ENCODE measurements at regions not wholly inside any gene's neighbourhood (a gene's known extent, or its start where the extent isn't known, plus 50 kb on each side); places are given as distances from the start of the nearest gene placed in this dataset.

- H3K36me3 ChIP-seq (ENCODE audit: control insufficient read depth, insufficient read depth, low read length), result no peaks in the 10 kb centered on the region
- no peak overlapping the region for H3K4me3 ChIP-seq (ENCODE audit: low read length)
- Mint-ChIP-seq H3K27me3 (ENCODE audit: insufficient read depth) (no peaks in the 10 kb centered on the region), H3K9me3 (no peaks in the 10 kb centered on the region), H3K36me3 (ENCODE audit: low read depth) (no peaks in the 10 kb centered on the region), H3K4me3 (no peak overlapping the region), H3K27ac (no peak overlapping the region), H3K4me1 (no peaks in the 10 kb centered on the region)
- no peak for DNase-seq
- H3K9me3 ChIP-seq (ENCODE audit: control insufficient read depth, low read length), result no peaks in the 10 kb centered on the region
- H3K4me1 ChIP-seq (ENCODE audit: control insufficient read depth, insufficient read depth, low read length), result no peaks in the 10 kb centered on the region
- H3K9ac ChIP-seq (ENCODE audit: extremely low read depth, low read length, poor library complexity, severe bottlenecking), result no peak overlapping the region
- H3K27ac ChIP-seq (ENCODE audit: low read depth, low read length), result no peak overlapping the region
- TF ChIP-seq CTCF (conservative IDR thresholded peaks at IDR 0.05), result no peak
- WGBS, 2 experiments (ENCODE audit: insufficient coverage in 1 of 2, insufficient read length in 1 of 2), result 86 to 100% methylated on average over 1 of the region's 1 CpG
- H3K27me3 ChIP-seq (ENCODE audit: control insufficient read depth, insufficient read depth, low read length, poor library complexity, severe bottlenecking), result no peaks in the 10 kb centered on the region
These were observed 672.8 kb downstream of the LMO4 start for GRCh38 chr1:88001460-88001859.

GRCh38 chr1:88003255-88003654 lies 674.6 kb downstream of the LMO4 start:
- no peak overlapping the region for H3K4me3 ChIP-seq (ENCODE audit: low read length)
- no peak overlapping the region for H3K27ac ChIP-seq (ENCODE audit: low read depth, low read length)
- WGBS, 2 experiments (ENCODE audit: insufficient coverage in 1 of 2, insufficient read length in 1 of 2), result no CpG with 5 or more reads among the region's 2 CpGs
- no peak overlapping the region for H3K4me3 Mint-ChIP-seq
- no peaks in the 10 kb centered on the region for H3K36me3 ChIP-seq (ENCODE audit: control insufficient read depth, insufficient read depth, low read length)
- no peak overlapping the region for H3K9ac ChIP-seq (ENCODE audit: extremely low read depth, low read length, poor library complexity, severe bottlenecking)
- DNase-seq, result no peak
- no peaks in the 10 kb centered on the region for H3K27me3 Mint-ChIP-seq (ENCODE audit: insufficient read depth)
- no peak for TF ChIP-seq CTCF (conservative IDR thresholded peaks at IDR 0.05)
- no peaks in the 10 kb centered on the region for H3K9me3 Mint-ChIP-seq
- H3K9me3 ChIP-seq (ENCODE audit: control insufficient read depth, low read length), result no peaks in the 10 kb centered on the region
- no peaks in the 10 kb centered on the region for H3K27me3 ChIP-seq (ENCODE audit: control insufficient read depth, insufficient read depth, low read length, poor library complexity, severe bottlenecking)
- H3K36me3 Mint-ChIP-seq (ENCODE audit: low read depth), result no peaks in the 10 kb centered on the region
- no peaks in the 10 kb centered on the region for H3K4me1 Mint-ChIP-seq
- H3K27ac Mint-ChIP-seq, result no peak overlapping the region
- no peaks in the 10 kb centered on the region for H3K4me1 ChIP-seq (ENCODE audit: control insufficient read depth, insufficient read depth, low read length)

GRCh38 chr1:88009916-88010315 lies 674.2 kb upstream of the PKN2 start:
- no peak for DNase-seq
- Histone ChIP-seq H3K36me3 (ENCODE audit: control insufficient read depth, insufficient read depth, low read length) (no peaks in the 10 kb centered on the region), H3K9ac (ENCODE audit: extremely low read depth, low read length, poor library complexity, severe bottlenecking) (no peak overlapping the region), H3K4me3 (ENCODE audit: low read length) (no peak overlapping the region), H3K4me1 (ENCODE audit: control insufficient read depth, insufficient read depth, low read length) (no peaks in the 10 kb centered on the region), H3K27ac (ENCODE audit: low read depth, low read length) (no peak overlapping the region), H3K27me3 (ENCODE audit: control insufficient read depth, insufficient read depth, low read length, poor library complexity, severe bottlenecking) (no peaks in the 10 kb centered on the region), H3K9me3 (ENCODE audit: control insufficient read depth, low read length) (no peaks in the 10 kb centered on the region)
- Mint-ChIP-seq H3K9me3 (no peaks in the 10 kb centered on the region), H3K4me1 (no peaks in the 10 kb centered on the region), H3K36me3 (ENCODE audit: low read depth) (no peaks in the 10 kb centered on the region), H3K27me3 (ENCODE audit: insufficient read depth) (no peaks in the 10 kb centered on the region), H3K4me3 (no peak overlapping the region), H3K27ac (no peak overlapping the region)
- peak; percentile 61 for TF ChIP-seq CTCF (conservative IDR thresholded peaks at IDR 0.05)
- WGBS, 2 experiments (ENCODE audit: insufficient coverage in 1 of 2, insufficient read length in 1 of 2), result no CpG with 5 or more reads among the region's 1 CpG
